ENCODE measurements at regions not wholly inside any gene's neighbourhood (a gene's known extent, or its start where the extent isn't known, plus 50 kb on each side); places are given as distances from the start of the nearest gene placed in this dataset.

GRCh38 chr13:39159846-39160370, 121.7 kb downstream of the NHLRC3 start:
- DNase-seq (ENCODE audit: low spot score) = no peak

GRCh38 chr13:39167018-39167417, 128.8 kb downstream of the NHLRC3 start:
- no peak for DNase-seq (ENCODE audit: low spot score)

- no peak for DNase-seq (ENCODE audit: low spot score)
These were observed 132.5 kb downstream of the NHLRC3 start for GRCh38 chr13:39170711-39171110.

GRCh38 chr13:39185326-39185725, 147.1 kb downstream of the NHLRC3 start:
- no peak for DNase-seq (ENCODE audit: low spot score)

GRCh38 chr13:39186205-39186875, 148.1 kb downstream of the NHLRC3 start:
- no peak for DNase-seq (ENCODE audit: low spot score)

GRCh38 chr13:39189778-39190177, 151.5 kb downstream of the NHLRC3 start:
- no peak for DNase-seq (ENCODE audit: low spot score)

GRCh38 chr13:39196965-39197646, 158.8 kb downstream of the NHLRC3 start:
- DNase-seq (ENCODE audit: low spot score) = no peak

GRCh38 chr13:39197647-39198007, 159.4 kb downstream of the NHLRC3 start:
- no peak for DNase-seq (ENCODE audit: low spot score)

- no peak for DNase-seq (ENCODE audit: low spot score)
These were observed 162.1 kb downstream of the NHLRC3 start for GRCh38 chr13:39200249-39200910.

- no peak for DNase-seq (ENCODE audit: low spot score)
These were observed 162.9 kb downstream of the NHLRC3 start for GRCh38 chr13:39201180-39201579.

GRCh38 chr13:39202746-39203145, 164.5 kb downstream of the NHLRC3 start:
- DNase-seq (ENCODE audit: low spot score) = no peak

GRCh38 chr13:39208636-39209035, 170.4 kb downstream of the NHLRC3 start:
- DNase-seq (ENCODE audit: low spot score) = no peak

GRCh38 chr13:39209731-39210531, 171.7 kb downstream of the NHLRC3 start:
- DNase-seq (ENCODE audit: low spot score) = peak; percentile 7

- DNase-seq (ENCODE audit: low spot score) = peak; percentile 7
These were observed 172.8 kb downstream of the NHLRC3 start for GRCh38 chr13:39210961-39211534.

GRCh38 chr13:39215971-39216370, 177.7 kb downstream of the NHLRC3 start:
- no peak for DNase-seq (ENCODE audit: low spot score)

- no peak for DNase-seq (ENCODE audit: low spot score)
These were observed 179.2 kb downstream of the NHLRC3 start for GRCh38 chr13:39217471-39217870.

GRCh38 chr13:39224671-39225240, 186.5 kb downstream of the NHLRC3 start:
- no peak for DNase-seq (ENCODE audit: low spot score)

- DNase-seq (ENCODE audit: low spot score) = no peak
These were observed 187.6 kb downstream of the NHLRC3 start for GRCh38 chr13:39225860-39226259.

- no peak for DNase-seq (ENCODE audit: low spot score)
These were observed 188.1 kb downstream of the NHLRC3 start for GRCh38 chr13:39226359-39226758.

- no peak for DNase-seq (ENCODE audit: low spot score)
These were observed 194.2 kb downstream of the NHLRC3 start for GRCh38 chr13:39232401-39232980.

GRCh38 chr13:39232999-39233398, 194.7 kb downstream of the NHLRC3 start:
- DNase-seq (ENCODE audit: low spot score) = no peak

All from AG08396 (cell line).